IMR-90 (cell line): ENCODE measurements at regions not wholly inside any gene's neighbourhood (a gene's known extent, or its start where the extent isn't known, plus 50 kb on each side); places are given as distances from the start of the nearest gene placed in this dataset.
A peak's percentile ranks its signal among the peaks of the same experiment; 100 is the strongest.

Experiments used
- ATAC-seq: fragments of 200-7000 bp; cut with Tn5 transposase; 2 replicates; pipeline ENCODE4 v1.9.1; 2020; ENCODE audit warnings: low read depth, mild to moderate bottlenecking, moderate library complexity
- BruUV-seq: library from RNA; stranded (reverse); fragments of 400-500 nt; replicated peaks from 2 replicates; lab custom pipeline; 2021; lab: Mats Ljungman, UMichigan
- CTCF ChIA-PET: fragments of 300-600 bp; formaldehyde crosslinking; extraction: SDS; loops from one replicate; lab custom pipeline; 2021; ENCODE audit warnings: antibody characterized with exemption; lab: Yijun Ruan, JAX
- POLR2A ChIA-PET: fragments of 300-600 bp; sonication (Branson Sonifier 250); formaldehyde crosslinking; loops from one replicate; lab custom pipeline; 2022; ENCODE audit warnings: antibody characterized with exemption; ENCODE audit not compliant: unreplicated experiment; lab: Charles Lee
- DNase-seq: peaks from one replicate; pipeline ENCODE4 v3.0.0; 2013
- H2AFZ ChIP-seq: replicated peaks from 2 replicates; pipeline ENCODE3; 2013; ENCODE audit warnings: low read length, mild to moderate bottlenecking; ENCODE audit not compliant: poor library complexity
- H2AK5ac ChIP-seq: 2 replicates; pipeline ENCODE4 v1.6.1; 2013; ENCODE audit warnings: low read depth, low read length, inconsistent platforms
- H2AK9ac ChIP-seq: replicated peaks from 2 replicates; pipeline ENCODE3; 2013; ENCODE audit warnings: mild to moderate bottlenecking, low read depth, low read length, moderate library complexity; ENCODE audit not compliant: poor library complexity
- H2BK120ac ChIP-seq: 2 replicates; pipeline ENCODE4 v1.6.1; 2013; ENCODE audit warnings: low read depth, low read length, inconsistent platforms
- H2BK15ac ChIP-seq: 3 replicates; pipeline ENCODE4 v1.6.1; 2013; ENCODE audit warnings: low read depth, low read length, inconsistent platforms
- H2BK20ac ChIP-seq: 2 replicates; pipeline ENCODE4 v1.6.1; 2013; ENCODE audit warnings: low read depth, mild to moderate bottlenecking, inconsistent platforms, low read length, moderate library complexity
- H2BK5ac ChIP-seq: 2 replicates; pipeline ENCODE4 v1.6.1; 2013; ENCODE audit warnings: mild to moderate bottlenecking, low read depth, low read length, inconsistent platforms; ENCODE audit not compliant: poor library complexity, severe bottlenecking
- H3K14ac ChIP-seq: replicated peaks from 2 replicates; pipeline ENCODE4 v1.6.1; 2013; ENCODE audit warnings: low read depth, low read length, inconsistent platforms
- H3K18ac ChIP-seq: 2 replicates; pipeline ENCODE4 v1.6.1; 2013; ENCODE audit warnings: low read depth, low read length, control low read depth
- H3K23ac ChIP-seq: 2 replicates; pipeline ENCODE4 v1.6.1; 2013; ENCODE audit warnings: low read depth, low read length, inconsistent platforms
- H3K27ac ChIP-seq: 2 replicates; pipeline ENCODE4 v1.5.1; 2013; ENCODE audit warnings: mild to moderate bottlenecking, control low read depth, low read length; ENCODE audit not compliant: insufficient read depth
- H3K27me3 ChIP-seq: 2 replicates; pipeline ENCODE4 v1.6.1; 2013; ENCODE audit warnings: low read length; ENCODE audit not compliant: control insufficient read depth, insufficient read depth
- H3K36me3 ChIP-seq: 2 replicates; pipeline ENCODE4 v1.6.1; 2013; ENCODE audit warnings: low read length, mixed read lengths; ENCODE audit not compliant: control insufficient read depth, insufficient read depth
- H3K4ac ChIP-seq: 2 replicates; pipeline ENCODE4 v1.6.1; 2013; ENCODE audit warnings: low read depth, low read length, inconsistent platforms
- H3K4me1 ChIP-seq: 2 replicates; pipeline ENCODE4 v1.6.1; 2013; ENCODE audit warnings: low read length, mixed read lengths; ENCODE audit not compliant: control insufficient read depth, insufficient read depth
- H3K4me2 ChIP-seq: 2 replicates; pipeline ENCODE4 v1.6.1; 2013; ENCODE audit warnings: low read depth, mild to moderate bottlenecking, control low read depth, low read length, moderate library complexity
- H3K4me3 ChIP-seq: 2 replicates; pipeline ENCODE4 v1.5.1; 2013; ENCODE audit warnings: low read depth, mild to moderate bottlenecking, control low read depth, low read length, moderate library complexity; ENCODE audit not compliant: insufficient read depth
- H3K56ac ChIP-seq: 2 replicates; pipeline ENCODE4 v1.6.1; 2013; ENCODE audit warnings: low read length, inconsistent platforms; ENCODE audit not compliant: insufficient read depth; ENCODE audit errors: extremely low read depth
- H3K79me1 ChIP-seq, 2 experiments: 2 replicates each; pipeline ENCODE4 v1.6.1; 2013; ENCODE audit warnings: low read length in 2 of 2, inconsistent platforms in 1 of 2, low read depth in 1 of 2
- H3K9ac ChIP-seq: 2 replicates; pipeline ENCODE4 v1.6.1; 2013; ENCODE audit warnings: low read depth, low read length, control low read depth
- H3K9me1 ChIP-seq: 2 replicates; pipeline ENCODE4 v1.6.1; 2013; ENCODE audit warnings: low read length, inconsistent platforms; ENCODE audit not compliant: insufficient read depth
- H3K9me3 ChIP-seq: 2 replicates; pipeline ENCODE4 v1.6.1; 2013; ENCODE audit warnings: low read length; ENCODE audit not compliant: control insufficient read depth, insufficient read depth
- H4K20me1 ChIP-seq: 2 replicates; pipeline ENCODE4 v1.6.1; 2013; ENCODE audit warnings: low read length, inconsistent platforms; ENCODE audit not compliant: insufficient read depth
- H4K5ac ChIP-seq: 2 replicates; pipeline ENCODE4 v1.6.1; 2013; ENCODE audit warnings: mild to moderate bottlenecking, low read depth, low read length, control low read depth
- H4K8ac ChIP-seq, 2 experiments: 2 replicates each; pipeline ENCODE4 v1.6.1; 2013; ENCODE audit warnings: low read depth in 2 of 2, low read length in 2 of 2, control low read depth in 1 of 2, inconsistent platforms in 1 of 2
- H4K91ac ChIP-seq: 2 replicates; pipeline ENCODE4 v1.6.1; 2013; ENCODE audit warnings: low read depth, low read length, inconsistent platforms; ENCODE audit not compliant: insufficient read depth
- BHLHE40 ChIP-seq: fragments of 150-350 bp; IDR thresholded peaks from 2 replicates; pipeline ENCODE4 v1.6.1; 2016; ENCODE audit warnings: mild to moderate bottlenecking, low read depth, low read length
- CEBPB ChIP-seq: IDR thresholded peaks from 2 replicates; pipeline ENCODE4 v1.6.1; 2012; ENCODE audit warnings: low read depth, low read length, improper control_type of control experiment
- CHD1 ChIP-seq: IDR thresholded peaks from 2 replicates; pipeline ENCODE4 v1.6.1; 2012; ENCODE audit warnings: low read depth, low read length, improper control_type of control experiment
- FOS ChIP-seq: fragments of 150-350 bp; IDR thresholded peaks from 2 replicates; pipeline ENCODE4 v1.6.1; 2016; ENCODE audit warnings: low read depth, low read length
- MAFK ChIP-seq: IDR thresholded peaks from 2 replicates; pipeline ENCODE4 v1.6.1; 2012; ENCODE audit warnings: low read depth, low read length, improper control_type of control experiment
- MAZ ChIP-seq: IDR thresholded peaks from 2 replicates; pipeline ENCODE4 v1.6.1; 2012; ENCODE audit warnings: low read depth, mild to moderate bottlenecking, low read length, improper control_type of control experiment, moderate library complexity, borderline replicate concordance
- MXI1 ChIP-seq: IDR thresholded peaks from 2 replicates; pipeline ENCODE4 v1.6.1; 2012; ENCODE audit warnings: low read depth, mild to moderate bottlenecking, low read length, moderate library complexity, borderline replicate concordance
- NFE2L2 ChIP-seq: fragments of 150-350 bp; IDR thresholded peaks from 2 replicates; pipeline ENCODE4 v1.6.1; 2016; ENCODE audit warnings: low read depth, mild to moderate bottlenecking, low read length
- POLR2A ChIP-seq: IDR thresholded peaks from 2 replicates; pipeline ENCODE4 v1.6.1; 2012; ENCODE audit warnings: mild to moderate bottlenecking, low read depth, low read length
- RAD21 ChIP-seq: IDR thresholded peaks from 2 replicates; pipeline ENCODE4 v1.6.1; 2012; ENCODE audit warnings: low read length, improper control_type of control experiment
- RCOR1 ChIP-seq: IDR thresholded peaks from 2 replicates; pipeline ENCODE4 v1.6.1; 2012; ENCODE audit warnings: mild to moderate bottlenecking, low read length, improper control_type of control experiment; ENCODE audit not compliant: insufficient replicate concordance
- RFX5 ChIP-seq: IDR thresholded peaks from 2 replicates; pipeline ENCODE4 v1.8.0; 2012; ENCODE audit warnings: low read depth, mild to moderate bottlenecking, low read length, moderate library complexity
- SMC3 ChIP-seq: fragments of 150-350 bp; IDR thresholded peaks from 2 replicates; pipeline ENCODE4 v1.6.1; 2016; ENCODE audit warnings: low read depth, mild to moderate bottlenecking, antibody characterized with exemption, low read length, moderate library complexity
- WGBS, 2 experiments: methylation state at CpG; one replicate each; pipeline versions ENCODE4 v1.1.5 to v1.1.7; 2013; ENCODE audit warnings: missing lambda C conversion rate in 2 of 2; ENCODE audit not compliant: insufficient read length in 1 of 2; ENCODE audit errors: extremely low coverage in 2 of 2; 5-methylcytosine and 5-hydroxymethylcytosine counted together
- dilution Hi-C: fragments of 300-500 bp; cut with HindIII; formaldehyde crosslinking; loops from one replicate; pipeline ENCODE4 v1.14.3; 2018; ENCODE audit warnings: low sequenced_read_pairs; ENCODE audit not compliant: unreplicated experiment
- in situ Hi-C: fragments of 300-500 bp; cut with MboI; formaldehyde crosslinking; loops from 3 replicates; pipeline ENCODE4 v1.14.3; 2019; ENCODE audit warnings: low sequenced_read_pairs, inconsistent platforms, mixed read lengths
- intact Hi-C: fragments of 100-400 bp; cut with micrococcal nuclease; formaldehyde crosslinking; loops from 2 replicates; pipeline ENCODE4 v1.10.0; 2022
- TF ChIP-seq, protein P1 (sequence below): fragments of 150-350 bp; IDR thresholded peaks from 2 replicates; pipeline ENCODE4 v1.6.1; 2017; ENCODE audit warnings: mild to moderate bottlenecking, antibody characterized with exemption, low read length, low read depth
- TF ChIP-seq, protein P2 (sequence below): fragments of 150-350 bp; IDR thresholded peaks from 2 replicates; pipeline ENCODE4 v1.6.1; 2016; ENCODE audit warnings: low read depth, mild to moderate bottlenecking, low read length, moderate library complexity, borderline replicate concordance
- TF ChIP-seq, protein P3 (sequence below): conservative IDR thresholded peaks from 2 replicates; pipeline ENCODE4 v1.5.1; 2012; ENCODE audit warnings: mild to moderate bottlenecking, low read depth, low read length, improper control_type of control experiment

DNA sequence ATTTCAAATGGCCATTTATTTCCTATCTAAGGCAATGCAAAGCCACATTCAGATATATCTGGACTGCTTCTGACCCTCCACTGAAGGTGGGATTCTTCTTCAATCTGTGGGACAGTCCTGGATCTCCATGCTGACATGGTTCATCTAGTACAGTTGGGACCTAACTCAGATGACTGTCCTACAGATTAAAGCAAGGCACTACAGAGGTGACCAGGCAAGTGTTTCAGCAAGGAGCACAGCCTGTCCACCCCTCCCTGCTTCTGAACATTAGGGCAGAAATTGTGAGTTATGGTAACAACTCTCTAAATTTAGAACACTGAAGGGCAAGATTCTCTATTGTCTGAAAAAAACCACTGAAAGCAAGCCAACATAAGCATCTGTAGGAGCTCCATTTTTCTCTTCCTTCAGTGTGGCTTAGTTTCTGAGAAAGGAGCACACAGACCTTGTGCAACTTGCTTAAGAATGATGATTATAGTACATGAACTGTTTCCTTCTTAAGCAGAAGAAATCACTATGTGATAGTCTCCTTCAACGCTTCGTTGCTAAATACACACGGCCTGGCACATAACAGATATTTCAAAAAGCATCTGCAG lies 62.9 kb upstream of the BARX1 start:
- Histone ChIP-seq H4K91ac (no peak overlapping the region), H2AK5ac (no peak overlapping the region), H3K27me3 (peaks cover 2% of the 10 kb centered on the region; the same call in 1 of the 2 replicates), H2AK9ac (no peak overlapping the region), H3K4me2 (peak overlapping the region; percentile 50), H2BK120ac (no peak overlapping the region), H2BK20ac (no peak overlapping the region), H3K9ac (no peak overlapping the region), H2BK5ac (no peak overlapping the region), H3K36me3 (no peaks in the 10 kb centered on the region), H2AFZ (no peak overlapping the region), H3K27ac (peak overlapping the region; percentile 39; the same call in 1 of the 2 replicates), H2BK15ac (no peak overlapping the region), H4K20me1 (no peaks in the 10 kb centered on the region), H3K14ac (no peak overlapping the region), H4K8ac (no peak overlapping the region), H3K56ac (no peak overlapping the region), H3K79me1 (no peaks in the 10 kb centered on the region), H3K4me1 (peaks cover 2% of the 10 kb centered on the region; the same call in 1 of the 2 replicates), H3K9me1 (no peaks in the 10 kb centered on the region), H3K4me3 (no peak overlapping the region), H3K23ac (0 out of 2 replicates have a peak overlapping the region, but pooled peaks have one; percentile 15), H4K5ac (no peak overlapping the region; the same call in 1 of the 2 replicates), H3K18ac (peak overlapping the region; percentile 38), H3K4ac (no peak overlapping the region; the same call in 1 of the 2 replicates), H3K9me3 (no peaks in the 10 kb centered on the region)
- in situ Hi-C loops (no loop called here), intact Hi-C loops (no loop called here), dilution Hi-C loops (no loop called here)
- TF ChIP-seq MAZ, result no peak
- no peak for TF ChIP-seq MAFK
- TF ChIP-seq CEBPB, result no peak
- TF ChIP-seq BHLHE40, result no peak
- no peak for TF ChIP-seq RCOR1
- no peak for TF ChIP-seq RFX5
- TF ChIP-seq FOS, result no peak
- no peak for TF ChIP-seq NFE2L2
- TF ChIP-seq, protein P1, sequence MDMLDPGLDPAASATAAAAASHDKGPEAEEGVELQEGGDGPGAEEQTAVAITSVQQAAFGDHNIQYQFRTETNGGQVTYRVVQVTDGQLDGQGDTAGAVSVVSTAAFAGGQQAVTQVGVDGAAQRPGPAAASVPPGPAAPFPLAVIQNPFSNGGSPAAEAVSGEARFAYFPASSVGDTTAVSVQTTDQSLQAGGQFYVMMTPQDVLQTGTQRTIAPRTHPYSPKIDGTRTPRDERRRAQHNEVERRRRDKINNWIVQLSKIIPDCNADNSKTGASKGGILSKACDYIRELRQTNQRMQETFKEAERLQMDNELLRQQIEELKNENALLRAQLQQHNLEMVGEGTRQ, result no peak
- TF ChIP-seq, protein P2, sequence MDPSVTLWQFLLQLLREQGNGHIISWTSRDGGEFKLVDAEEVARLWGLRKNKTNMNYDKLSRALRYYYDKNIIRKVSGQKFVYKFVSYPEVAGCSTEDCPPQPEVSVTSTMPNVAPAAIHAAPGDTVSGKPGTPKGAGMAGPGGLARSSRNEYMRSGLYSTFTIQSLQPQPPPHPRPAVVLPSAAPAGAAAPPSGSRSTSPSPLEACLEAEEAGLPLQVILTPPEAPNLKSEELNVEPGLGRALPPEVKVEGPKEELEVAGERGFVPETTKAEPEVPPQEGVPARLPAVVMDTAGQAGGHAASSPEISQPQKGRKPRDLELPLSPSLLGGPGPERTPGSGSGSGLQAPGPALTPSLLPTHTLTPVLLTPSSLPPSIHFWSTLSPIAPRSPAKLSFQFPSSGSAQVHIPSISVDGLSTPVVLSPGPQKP, result no peak
- TF ChIP-seq, protein P3, sequence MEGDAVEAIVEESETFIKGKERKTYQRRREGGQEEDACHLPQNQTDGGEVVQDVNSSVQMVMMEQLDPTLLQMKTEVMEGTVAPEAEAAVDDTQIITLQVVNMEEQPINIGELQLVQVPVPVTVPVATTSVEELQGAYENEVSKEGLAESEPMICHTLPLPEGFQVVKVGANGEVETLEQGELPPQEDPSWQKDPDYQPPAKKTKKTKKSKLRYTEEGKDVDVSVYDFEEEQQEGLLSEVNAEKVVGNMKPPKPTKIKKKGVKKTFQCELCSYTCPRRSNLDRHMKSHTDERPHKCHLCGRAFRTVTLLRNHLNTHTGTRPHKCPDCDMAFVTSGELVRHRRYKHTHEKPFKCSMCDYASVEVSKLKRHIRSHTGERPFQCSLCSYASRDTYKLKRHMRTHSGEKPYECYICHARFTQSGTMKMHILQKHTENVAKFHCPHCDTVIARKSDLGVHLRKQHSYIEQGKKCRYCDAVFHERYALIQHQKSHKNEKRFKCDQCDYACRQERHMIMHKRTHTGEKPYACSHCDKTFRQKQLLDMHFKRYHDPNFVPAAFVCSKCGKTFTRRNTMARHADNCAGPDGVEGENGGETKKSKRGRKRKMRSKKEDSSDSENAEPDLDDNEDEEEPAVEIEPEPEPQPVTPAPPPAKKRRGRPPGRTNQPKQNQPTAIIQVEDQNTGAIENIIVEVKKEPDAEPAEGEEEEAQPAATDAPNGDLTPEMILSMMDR, result no peak
- TF ChIP-seq RAD21, result no peak
- TF ChIP-seq MXI1, result no peak
- no peak for TF ChIP-seq SMC3
- TF ChIP-seq POLR2A, result no peak
- no peak for TF ChIP-seq CHD1
- no TSS peak for BruUV-seq
- ATAC-seq (peak; percentile 50), DNase-seq (peak; percentile 54)
- POLR2A ChIA-PET, result no interaction called here
- CTCF ChIA-PET, result interaction anchor here (1.9 kb wide), 1 partner anchor 195 kb away, joined by 5 read pairs; no protein-coding TSS in a partner anchor
- WGBS, 2 experiments, result 17% methylated on average over 1 of the region's 3 CpGs; no CpG with 5 or more reads in 1 of the 2 experiments
